ENCODE measurements at regions not wholly inside any gene's neighbourhood (a gene's known extent, or its start where the extent isn't known, plus 50 kb on each side); places are given as distances from the start of the nearest gene placed in this dataset.

GRCh38 chr16:85359147-85359822 lies 247.0 kb upstream of the CIBAR2 start:
- 70 to 84% (median 82%) methylated on average over 7 to 21 of the region's 21 CpGs for WGBS, 4 donors
- intact Hi-C loops (cut with DNase I): no loop called here
- H3K27ac ChIP-seq: peak overlapping the region in 3 of 5 donors; percentile 34 to 69 (median 65)

GRCh38 chr16:85360323-85361277 lies 248.3 kb upstream of the CIBAR2 start:
- H3K9me3 ChIP-seq (replicated peaks in 1 of 3): no peaks in the 10 kb centered on the region
- 74 to 88% (median 84%) methylated on average over 15 to 38 of the region's 38 CpGs for WGBS, 4 donors
- intact Hi-C loops (cut with DNase I): no loop called here
- H3K36me3 ChIP-seq (replicated peaks in 1 of 2): no peaks in the 10 kb centered on the region
- peak overlapping the region in 2 of 5 donors; percentile 69 to 86 for H3K27ac ChIP-seq
- DNase-seq: peak in 1 of 7 donors; percentile 90
- H3K4me1 ChIP-seq (replicated peaks in 1 of 2): peaks cover 11 to 28% of the 10 kb centered on the region in 2 donors
- TF ChIP-seq CTCF (IDR thresholded peaks at IDR 0.05) (no peak), POLR2A (IDR thresholded peaks at IDR 0.05) (no peak)
- no peaks in the 10 kb centered on the region for H3K27me3 ChIP-seq
- H3K4me3 ChIP-seq: no peak overlapping the region

More at GRCh38 chr16:85359147-85359822, 247.0 kb upstream of the CIBAR2 start:
- peak in 4 of 7 donors; percentile 45 to 68 (median 58) for DNase-seq
- TF ChIP-seq CTCF (IDR thresholded peaks at IDR 0.05) (no peak), POLR2A (IDR thresholded peaks at IDR 0.05) (no peak)
- Histone ChIP-seq H3K4me3 (no peak overlapping the region), H3K4me1 (replicated peaks in 1 of 2) (peaks cover 23 to 41% of the 10 kb centered on the region in 2 donors), H3K27me3 (no peaks in the 10 kb centered on the region), H3K9me3 (replicated peaks in 1 of 3) (no peaks in the 10 kb centered on the region), H3K36me3 (replicated peaks in 1 of 2) (no peaks in the 10 kb centered on the region)

GRCh38 chr16:85361441-85362118 lies 249.3 kb upstream of the CIBAR2 start:
- Histone ChIP-seq H3K36me3 (replicated peaks in 1 of 2) (no peaks in the 10 kb centered on the region), H3K27me3 (no peaks in the 10 kb centered on the region), H3K4me3 (no peak overlapping the region), H3K4me1 (replicated peaks in 1 of 2) (peaks cover 8 to 32% of the 10 kb centered on the region in 2 donors), H3K9me3 (replicated peaks in 1 of 3) (no peaks in the 10 kb centered on the region), H3K27ac (peak overlapping the region in 4 of 5 donors; percentile 51 to 87 (median 78))
- 64 to 78% (median 67%) methylated on average over 12 to 23 of the region's 23 CpGs for WGBS, 4 donors
- TF ChIP-seq CTCF (IDR thresholded peaks at IDR 0.05): no peak
- TF ChIP-seq POLR2A (IDR thresholded peaks at IDR 0.05): peak in 1 of 2 donors; percentile 24
- DNase-seq: peak; percentile 55 to 92 (median 80)
- intact Hi-C loops (cut with DNase I): no loop called here

GRCh38 chr16:85362443-85362842 lies 250.2 kb upstream of the CIBAR2 start:
- H3K27me3 ChIP-seq: no peaks in the 10 kb centered on the region
- no peak overlapping the region for H3K4me3 ChIP-seq
- no peak for DNase-seq
- H3K27ac ChIP-seq: peak overlapping the region in 4 of 5 donors; percentile 45 to 87 (median 78)
- TF ChIP-seq CTCF (IDR thresholded peaks at IDR 0.05): no peak
- no peak for TF ChIP-seq POLR2A (IDR thresholded peaks at IDR 0.05)
- no peaks in the 10 kb centered on the region for H3K36me3 ChIP-seq (replicated peaks in 1 of 2)
- intact Hi-C loops (cut with DNase I): no loop called here
- no peaks in the 10 kb centered on the region for H3K9me3 ChIP-seq (replicated peaks in 1 of 3)
- WGBS, 4 donors: 67 to 92% (median 78%) methylated on average over 5 to 6 of the region's 6 CpGs
- peaks cover 8 to 37% of the 10 kb centered on the region in 2 donors for H3K4me1 ChIP-seq (replicated peaks in 1 of 2)
